Lung (tissue), 11 donors: ENCODE measurements at regions not wholly inside any gene's neighbourhood (a gene's known extent, or its start where the extent isn't known, plus 50 kb on each side); places are given as distances from the start of the nearest gene placed in this dataset.

Experiments used
- ATAC-seq: fragments of 200-7000 bp; cut with Tn5 transposase; one replicate; pipeline ENCODE4 v1.9.1; 2020; ENCODE audit warnings: moderate number of reproducible peaks; ENCODE audit not compliant: insufficient read depth, low FRiP score
- DNase-seq, 3 donors: peaks; one replicate each; pipeline ENCODE4 v3.0.0-alpha.2; 2013 to 2017
- H3K27ac ChIP-seq, 2 donors: one replicate each; pipeline ENCODE4 v1.5.1; 2013; ENCODE audit warnings: mild to moderate bottlenecking in 2 of 2, moderate library complexity in 2 of 2, control low read depth in 1 of 2, inconsistent platforms in 1 of 2, low read depth in 1 of 2, low read length in 1 of 2
- H3K27me3 ChIP-seq, 3 donors: one replicate each; pipeline ENCODE4 v1.5.1; 2013; ENCODE audit warnings: low read length in 2 of 3; ENCODE audit not compliant: control insufficient read depth in 3 of 3, insufficient read depth in 3 of 3
- H3K36me3 ChIP-seq, 4 donors: one replicate each; pipeline ENCODE4 v1.5.1; 2013; ENCODE audit warnings: low read length in 4 of 4, mild to moderate bottlenecking in 1 of 4, moderate library complexity in 1 of 4; ENCODE audit not compliant: control insufficient read depth in 4 of 4, insufficient read depth in 4 of 4
- H3K4me1 ChIP-seq, 5 donors: one replicate each; pipeline ENCODE4 v1.5.1; 2013; ENCODE audit warnings: low read length in 5 of 5, mild to moderate bottlenecking in 2 of 5, moderate library complexity in 1 of 5; ENCODE audit not compliant: control insufficient read depth in 5 of 5, insufficient read depth in 5 of 5
- H3K4me3 ChIP-seq: one replicate; pipeline ENCODE4 v1.5.1; 2013; ENCODE audit warnings: mild to moderate bottlenecking, control low read depth, moderate library complexity
- H3K9ac ChIP-seq, 2 donors: one replicate each; pipeline ENCODE4 v1.5.1; 2013; ENCODE audit warnings: low read length in 2 of 2, control low read depth in 1 of 2; ENCODE audit not compliant: insufficient read depth in 1 of 2
- H3K9me3 ChIP-seq, 4 donors: one replicate each; pipeline ENCODE4 v1.5.1; 2013; ENCODE audit warnings: low read length in 3 of 4, mild to moderate bottlenecking in 1 of 4, moderate library complexity in 1 of 4; ENCODE audit not compliant: control insufficient read depth in 4 of 4, insufficient read depth in 3 of 4
- WGBS, 2 donors: extraction: QIAGEN DNeasy Blood & Tissue Kit; methylation state at CpG; one replicate each; pipeline ENCODE4 v1.1.7; 2013; 5-methylcytosine and 5-hydroxymethylcytosine counted together
- TF ChIP-seq, protein P1 (sequence below): IDR thresholded peaks from 2 replicates; pipeline ENCODE4 v1.5.1; 2012; ENCODE audit warnings: mild to moderate bottlenecking; ENCODE audit errors: control extremely low read depth, extremely low read depth
- donor health status: control.
- donor health status: control.
- donor health status: Bipolar disorder and iron deficiency.
- donor health status: healthy.
- donor health status: DM: yes; HTN: yes; CAD: no.

DNA sequence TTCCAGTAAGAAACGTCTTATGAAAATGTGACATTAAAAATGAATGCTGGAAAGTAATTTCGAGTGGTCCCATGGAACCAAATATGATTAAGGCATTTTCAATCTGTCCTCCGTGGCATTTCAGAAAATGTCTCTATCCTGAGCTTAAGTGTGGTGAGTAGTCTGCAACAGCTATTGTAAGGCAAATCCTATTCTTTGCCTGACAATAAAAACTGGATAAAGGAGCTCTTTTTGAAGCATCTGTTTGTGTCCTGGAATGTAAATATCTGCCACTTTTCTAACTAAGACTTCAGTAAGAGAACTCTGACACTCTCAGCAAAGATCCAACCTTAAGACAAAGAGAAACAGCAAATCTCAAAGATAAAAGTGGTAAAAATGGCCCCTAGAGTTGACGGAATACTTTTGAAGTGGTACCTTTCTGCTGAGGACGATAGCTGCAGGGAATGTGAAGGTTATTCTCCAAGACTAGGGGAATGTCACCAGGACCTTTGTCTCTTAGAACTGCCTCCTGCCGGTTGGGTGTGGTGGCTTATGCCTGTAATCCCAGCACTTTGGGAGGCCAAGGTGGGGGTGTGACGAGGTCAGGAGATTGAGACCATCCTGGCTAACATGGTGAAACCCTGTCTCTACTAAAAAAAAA lies 486.7 kb upstream of the ZP4 start:
- Histone ChIP-seq H3K4me3 (no peak overlapping the region), H3K27me3 (no peaks in the 10 kb centered on the region), H3K9me3 (peaks cover 0 to 2% (median 0%) of the 10 kb centered on the region in 4 donors), H3K4me1 (no peaks in the 10 kb centered on the region), H3K9ac (no peak overlapping the region), H3K27ac (no peak overlapping the region), H3K36me3 (no peaks in the 10 kb centered on the region)
- DNase-seq (no peak), ATAC-seq (no peak)
- 70 to 73% methylated on average over 7 of the region's 7 CpGs for WGBS, 2 donors
- TF ChIP-seq, protein P1, sequence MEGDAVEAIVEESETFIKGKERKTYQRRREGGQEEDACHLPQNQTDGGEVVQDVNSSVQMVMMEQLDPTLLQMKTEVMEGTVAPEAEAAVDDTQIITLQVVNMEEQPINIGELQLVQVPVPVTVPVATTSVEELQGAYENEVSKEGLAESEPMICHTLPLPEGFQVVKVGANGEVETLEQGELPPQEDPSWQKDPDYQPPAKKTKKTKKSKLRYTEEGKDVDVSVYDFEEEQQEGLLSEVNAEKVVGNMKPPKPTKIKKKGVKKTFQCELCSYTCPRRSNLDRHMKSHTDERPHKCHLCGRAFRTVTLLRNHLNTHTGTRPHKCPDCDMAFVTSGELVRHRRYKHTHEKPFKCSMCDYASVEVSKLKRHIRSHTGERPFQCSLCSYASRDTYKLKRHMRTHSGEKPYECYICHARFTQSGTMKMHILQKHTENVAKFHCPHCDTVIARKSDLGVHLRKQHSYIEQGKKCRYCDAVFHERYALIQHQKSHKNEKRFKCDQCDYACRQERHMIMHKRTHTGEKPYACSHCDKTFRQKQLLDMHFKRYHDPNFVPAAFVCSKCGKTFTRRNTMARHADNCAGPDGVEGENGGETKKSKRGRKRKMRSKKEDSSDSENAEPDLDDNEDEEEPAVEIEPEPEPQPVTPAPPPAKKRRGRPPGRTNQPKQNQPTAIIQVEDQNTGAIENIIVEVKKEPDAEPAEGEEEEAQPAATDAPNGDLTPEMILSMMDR = no peak

DNA sequence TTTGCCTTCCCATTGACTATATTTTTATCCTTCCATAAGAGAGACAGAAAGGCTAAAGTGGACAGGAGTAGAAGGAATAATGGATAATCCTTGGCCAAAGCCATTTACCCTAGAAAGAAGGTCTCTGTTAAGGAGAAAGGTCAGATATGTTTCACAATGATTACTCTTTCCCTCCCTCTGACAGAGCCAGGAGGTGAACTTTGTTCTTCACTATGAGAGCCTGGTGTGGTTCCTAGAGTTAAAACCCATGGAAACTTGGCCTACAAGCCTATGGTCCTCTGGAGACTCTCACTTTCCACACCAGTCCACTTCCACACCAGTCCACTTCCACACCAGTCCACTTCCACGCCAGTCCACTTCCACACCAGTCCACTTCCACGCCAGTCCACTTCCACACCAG lies 479.9 kb upstream of the ZP4 start:
- H3K4me3 ChIP-seq = no peak overlapping the region
- TF ChIP-seq, protein P1 = no peak
- H3K27ac ChIP-seq = no peak overlapping the region
- 44 to 91% methylated on average over 2 of the region's 2 CpGs for WGBS, 2 donors
- H3K36me3 ChIP-seq = no peaks in the 10 kb centered on the region
- DNase-seq = no peak
- no peak for ATAC-seq
- H3K9me3 ChIP-seq = peaks cover 0 to 2% (median 0%) of the 10 kb centered on the region in 4 donors
- no peaks in the 10 kb centered on the region for H3K4me1 ChIP-seq
- H3K27me3 ChIP-seq = no peaks in the 10 kb centered on the region
- no peak overlapping the region for H3K9ac ChIP-seq

DNA sequence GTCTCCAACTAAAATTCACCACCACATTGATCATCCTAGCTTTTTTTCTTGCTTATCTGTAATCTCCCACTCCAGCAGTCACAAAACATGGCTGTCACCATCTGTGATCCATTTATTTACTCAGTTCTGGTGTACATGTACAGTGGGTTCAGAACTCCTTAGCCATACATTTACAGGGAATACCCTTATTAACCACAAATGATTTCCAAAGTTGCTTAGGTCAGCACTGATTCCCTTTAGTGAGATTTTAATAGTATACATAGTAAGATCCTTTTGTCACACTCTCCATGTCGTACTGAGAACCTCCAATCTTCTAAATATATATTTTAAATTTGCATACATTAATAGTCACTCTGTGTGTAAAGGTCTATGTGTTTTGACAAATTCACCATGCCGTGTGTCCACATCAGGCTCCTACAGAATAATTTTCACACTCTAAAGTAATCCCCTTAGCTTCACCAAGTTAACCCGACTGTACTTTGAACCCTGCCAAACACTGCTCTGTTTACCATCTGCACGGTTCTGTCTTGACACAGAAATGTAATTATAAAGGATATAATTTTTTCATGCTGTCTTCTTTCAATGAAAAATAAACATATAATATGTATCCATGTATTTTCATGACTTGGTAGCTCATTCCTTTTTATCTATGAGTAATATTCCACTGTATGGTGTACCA lies 473.6 kb upstream of the ZP4 start:
- 84 to 85% methylated on average over 4 of the region's 4 CpGs for WGBS, 2 donors
- DNase-seq (no peak), ATAC-seq (no peak)
- Histone ChIP-seq H3K27ac (no peak overlapping the region), H3K4me1 (no peaks in the 10 kb centered on the region), H3K4me3 (no peak overlapping the region), H3K36me3 (no peaks in the 10 kb centered on the region), H3K27me3 (no peaks in the 10 kb centered on the region), H3K9me3 (no peaks in the 10 kb centered on the region), H3K9ac (no peak overlapping the region)
- TF ChIP-seq, protein P1 = no peak
